Psoas muscle (tissue), 7 donors: ENCODE measurements at regions not wholly inside any gene's neighbourhood (a gene's known extent, or its start where the extent isn't known, plus 50 kb on each side); places are given as distances from the start of the nearest gene placed in this dataset.
"Not testable (repeated sequence)": the region's sequence is repeated elsewhere in the genome, so short reads cannot be mapped to it uniquely, and the experiment has no call there.

Experiments used
- ATAC-seq, 4 donors: fragments of 200-7000 bp; cut with Tn5 transposase; one replicate each; pipeline ENCODE4 v1.9.1; 2020; ENCODE audit warnings: moderate library complexity in 3 of 4, mild to moderate bottlenecking in 2 of 4
- DNase-seq, 2 donors: peaks; one replicate each; pipeline ENCODE4 v3.0.0-alpha.2; 2020
- H3K27ac ChIP-seq: fragments of 200-600 bp; one replicate; pipeline ENCODE4 v1.8.0; 2022
- H3K27me3 ChIP-seq, 3 donors: fragments of 200-600 bp in 1 of 3; one replicate each; pipeline versions ENCODE4 v1.6.1 to v1.8.0; 2013 to 2022; ENCODE audit warnings: low read length in 2 of 3, mild to moderate bottlenecking in 2 of 3, moderate library complexity in 1 of 3; ENCODE audit not compliant: insufficient read depth in 3 of 3
- H3K36me3 ChIP-seq, 2 donors: fragments of 200-600 bp in 1 of 2; one replicate each; pipeline versions ENCODE4 v1.6.1 to v1.8.0; 2013 to 2022; ENCODE audit warnings: low read depth in 1 of 2, mild to moderate bottlenecking in 1 of 2, moderate library complexity in 1 of 2; ENCODE audit not compliant: insufficient read depth in 1 of 2
- H3K4me1 ChIP-seq: fragments of 200-600 bp; one replicate; pipeline ENCODE4 v1.8.0; 2022
- H3K4me3 ChIP-seq: fragments of 200-600 bp; one replicate; pipeline ENCODE4 v1.8.0; 2022; ENCODE audit warnings: mild to moderate bottlenecking
- H3K9me3 ChIP-seq: fragments of 200-600 bp; one replicate; pipeline ENCODE4 v1.8.0; 2022
- CTCF ChIP-seq: fragments of 200-600 bp; IDR thresholded peaks from one replicate; pipeline ENCODE4 v1.8.0; 2022; ENCODE audit warnings: antibody characterized with exemption
- WGBS, 3 donors: extraction: QIAGEN DNeasy Blood & Tissue Kit; methylation state at CpG; one replicate each; pipeline versions ENCODE4 v1.1.6 to v1.1.7; 2013; 5-methylcytosine and 5-hydroxymethylcytosine counted together
- intact Hi-C, 2 donors: fragments of 100-400 bp; cut with DNase I; formaldehyde crosslinking; loops; one replicate each; pipeline versions ENCODE4 v1.11.0 to v1.14.2; 2022
- donor health status: healthy with polysubstance abuse.
- donor health status: DM: no; HTN: no; CAD: no; lungs with moderate emphysema.
- donor health status: Bipolar disorder and iron deficiency.
- donor health status: healthy.
- donor health status: DM: yes; HTN: yes; CAD: no.
- donor health status: DM: no; HTN: no; CAD: no.
- donor health status: DM: yes; HTN: yes; CAD: no.

GRCh38 chr16:59950431-59950830 lies 1216.3 kb upstream of the GOT2 start:
- no peak overlapping the region for H3K4me3 ChIP-seq
- TF ChIP-seq CTCF = no peak
- H3K27ac ChIP-seq = no peak overlapping the region
- no peaks in the 10 kb centered on the region for H3K27me3 ChIP-seq
- ATAC-seq (no peak), DNase-seq (no peak)
- H3K9me3 ChIP-seq = peaks cover 3% of the 10 kb centered on the region
- H3K4me1 ChIP-seq = no peaks in the 10 kb centered on the region
- 67 to 74% (median 73%) methylated on average over 2 of the region's 2 CpGs for WGBS, 3 donors
- no peaks in the 10 kb centered on the region for H3K36me3 ChIP-seq
- intact Hi-C loops = no loop called here

- H3K4me3 ChIP-seq, ATAC-seq, H3K27me3 ChIP-seq, intact Hi-C loops, DNase-seq, H3K27ac ChIP-seq, H3K36me3 ChIP-seq, H3K9me3 ChIP-seq, H3K4me1 ChIP-seq: not testable (repeated sequence)
- WGBS, 3 donors = 54 to 63% (median 60%) methylated on average over 5 of the region's 5 CpGs
Measured at GRCh38 chr16:59944041-59944440, 1209.9 kb upstream of the GOT2 start.

- H3K4me3 ChIP-seq = no peak overlapping the region
- ATAC-seq (no peak), DNase-seq (no peak)
- H3K36me3 ChIP-seq = no peaks in the 10 kb centered on the region
- no peaks in the 10 kb centered on the region for H3K27me3 ChIP-seq
- no peak overlapping the region for H3K27ac ChIP-seq
- H3K9me3 ChIP-seq = peaks cover 11% of the 10 kb centered on the region
- H3K4me1 ChIP-seq = no peaks in the 10 kb centered on the region
- WGBS, 3 donors = 84 to 87% (median 86%) methylated on average over 4 of the region's 4 CpGs
- intact Hi-C loops = no loop called here
- TF ChIP-seq CTCF = no peak
Measured at GRCh38 chr16:59941594-59941993, 1207.5 kb upstream of the GOT2 start.

- Histone ChIP-seq H3K4me3 (no peak overlapping the region), H3K9me3 (no peaks in the 10 kb centered on the region), H3K36me3 (no peaks in the 10 kb centered on the region), H3K4me1 (no peaks in the 10 kb centered on the region), H3K27me3 (no peaks in the 10 kb centered on the region), H3K27ac (no peak overlapping the region)
- TF ChIP-seq CTCF = no peak
- intact Hi-C loops = no loop called here
- WGBS, 3 donors = 56 to 60% (median 59%) methylated on average over 2 of the region's 2 CpGs
- no peak for DNase-seq
- no peak for ATAC-seq
Measured at GRCh38 chr16:59920054-59920453, 1185.9 kb upstream of the GOT2 start.

GRCh38 chr16:59913666-59914065 lies 1179.5 kb upstream of the GOT2 start:
- WGBS, 3 donors = 63 to 78% (median 68%) methylated on average over 1 of the region's 1 CpG
- ATAC-seq = no peak

More at GRCh38 chr16:59913666-59914065, 1179.5 kb upstream of the GOT2 start:
- no peak overlapping the region for H3K27ac ChIP-seq
- no peaks in the 10 kb centered on the region for H3K4me1 ChIP-seq
- DNase-seq = no peak
- H3K4me3 ChIP-seq = no peak overlapping the region
- no peaks in the 10 kb centered on the region for H3K36me3 ChIP-seq
- intact Hi-C loops = no loop called here
- TF ChIP-seq CTCF = no peak
- H3K27me3 ChIP-seq = no peaks in the 10 kb centered on the region
- H3K9me3 ChIP-seq = no peaks in the 10 kb centered on the region
